ENCODE measurements at regions not wholly inside any gene's neighbourhood (a gene's known extent, or its start where the extent isn't known, plus 50 kb on each side); places are given as distances from the start of the nearest gene placed in this dataset.
A peak's percentile ranks its signal among the peaks of the same experiment; 100 is the strongest.

GRCh38 chr1:47578026-47578720, 140.3 kb downstream of the FOXD2 start:
- peak; percentile 69 for DNase-seq
- WGBS, 5 donors: 48 to 56% (median 52%) methylated on average over 17 to 19 of the region's 19 CpGs
- Histone ChIP-seq H3K4me1 (peaks cover 0 to 7% (median 0%) of the 10 kb centered on the region in 6 donors), H3K27ac (peak overlapping the region in 6 of 8 donors; percentile 36 to 69 (median 63)), H3K9me3 (no peaks in the 10 kb centered on the region), H3K4me3 (no peak overlapping the region), H3K36me3 (no peaks in the 10 kb centered on the region), H3K27me3 (replicated peaks in 1 of 7) (peaks cover 0 to 45% (median 0%) of the 10 kb centered on the region in 7 donors)
- peak in 2 of 3 donors; percentile 52 to 64 for TF ChIP-seq POLR2AphosphoS5 (IDR thresholded peaks at IDR 0.05)
- TF ChIP-seq CTCF (IDR thresholded peaks at IDR 0.05 in 8 of 11, conservative IDR thresholded peaks at IDR 0.05 in 3 of 11): no peak
- no peak for TF ChIP-seq POLR2A (IDR thresholded peaks at IDR 0.05)
- intact Hi-C loops (cut with DNase I; ENCODE audit: low total_unique reads): no loop called here

GRCh38 chr1:47578721-47579419, 141.0 kb downstream of the FOXD2 start:
- H3K27me3 ChIP-seq (replicated peaks in 1 of 7): peaks cover 0 to 50% (median 0%) of the 10 kb centered on the region in 7 donors
- H3K36me3 ChIP-seq: no peaks in the 10 kb centered on the region
- TF ChIP-seq POLR2AphosphoS5 (IDR thresholded peaks at IDR 0.05): no peak
- no peak for TF ChIP-seq CTCF (IDR thresholded peaks at IDR 0.05 in 8 of 11, conservative IDR thresholded peaks at IDR 0.05 in 3 of 11)
- TF ChIP-seq POLR2A (IDR thresholded peaks at IDR 0.05): no peak
- no peaks in the 10 kb centered on the region for H3K9me3 ChIP-seq
- DNase-seq: peak; percentile 10
- peaks cover 0 to 7% (median 0%) of the 10 kb centered on the region in 6 donors for H3K4me1 ChIP-seq
- peak overlapping the region in 5 of 8 donors; percentile 37 to 69 (median 65) for H3K27ac ChIP-seq
- 56 to 69% (median 62%) methylated on average over 10 of the region's 10 CpGs for WGBS, 5 donors
- no peak overlapping the region for H3K4me3 ChIP-seq
- intact Hi-C loops (cut with DNase I; ENCODE audit: low total_unique reads): no loop called here

GRCh38 chr1:47579809-47580208, 142.0 kb downstream of the FOXD2 start:
- TF ChIP-seq POLR2A (IDR thresholded peaks at IDR 0.05) (no peak), POLR2AphosphoS5 (IDR thresholded peaks at IDR 0.05) (no peak), CTCF (IDR thresholded peaks at IDR 0.05 in 8 of 11, conservative IDR thresholded peaks at IDR 0.05 in 3 of 11) (no peak)
- H3K27me3 ChIP-seq (replicated peaks in 1 of 7): peaks cover 0 to 47% (median 0%) of the 10 kb centered on the region in 7 donors

GRCh38 chr1:47580451-47580995, 142.7 kb downstream of the FOXD2 start:
- Histone ChIP-seq H3K4me1 (peaks cover 0 to 7% (median 0%) of the 10 kb centered on the region in 6 donors), H3K36me3 (no peaks in the 10 kb centered on the region), H3K27ac (no peak overlapping the region), H3K4me3 (no peak overlapping the region), H3K9me3 (no peaks in the 10 kb centered on the region), H3K27me3 (replicated peaks in 1 of 7) (peaks cover 0 to 40% (median 0%) of the 10 kb centered on the region in 7 donors)
- intact Hi-C loops (cut with DNase I; ENCODE audit: low total_unique reads): no loop called here
- TF ChIP-seq POLR2A (IDR thresholded peaks at IDR 0.05) (no peak), POLR2AphosphoS5 (IDR thresholded peaks at IDR 0.05) (no peak), CTCF (IDR thresholded peaks at IDR 0.05 in 8 of 11, conservative IDR thresholded peaks at IDR 0.05 in 3 of 11) (no peak)
- 81 to 89% (median 86%) methylated on average over 11 of the region's 11 CpGs for WGBS, 5 donors
- DNase-seq: peak; percentile 48

More at GRCh38 chr1:47579809-47580208, 142.0 kb downstream of the FOXD2 start:
- DNase-seq: peak; percentile 11
- peak overlapping the region in 5 of 8 donors; percentile 37 to 69 (median 65) for H3K27ac ChIP-seq
- WGBS, 5 donors: 49 to 66% (median 65%) methylated on average over 2 of the region's 2 CpGs
- H3K4me1 ChIP-seq: peaks cover 0 to 7% (median 0%) of the 10 kb centered on the region in 6 donors
- intact Hi-C loops (cut with DNase I; ENCODE audit: low total_unique reads): no loop called here
- no peaks in the 10 kb centered on the region for H3K9me3 ChIP-seq
- no peak overlapping the region for H3K4me3 ChIP-seq
- no peaks in the 10 kb centered on the region for H3K36me3 ChIP-seq
